T47D (cell line): ENCODE measurements at regions not wholly inside any gene's neighbourhood (a gene's known extent, or its start where the extent isn't known, plus 50 kb on each side); places are given as distances from the start of the nearest gene placed in this dataset.

Source experiments
- DNase-seq, 2 experiments: peaks; one replicate each; pipeline versions ENCODE4 v3.0.0 to v3.0.0-alpha.2; 2011 to 2012; ENCODE audit warnings: low read depth in 1 of 2, low spot score in 1 of 2
- JUND ChIP-seq: IDR thresholded peaks from 2 replicates; pipeline ENCODE4 v1.6.1; 2012; ENCODE audit warnings: low read depth
- in situ Hi-C: cut with HindIII; loops from 2 replicates; pipeline ENCODE4 v1.10.0; 2016; ENCODE audit warnings: low sequenced_read_pairs, low pct_unique_long_range_greater_than_20kb

DNA sequence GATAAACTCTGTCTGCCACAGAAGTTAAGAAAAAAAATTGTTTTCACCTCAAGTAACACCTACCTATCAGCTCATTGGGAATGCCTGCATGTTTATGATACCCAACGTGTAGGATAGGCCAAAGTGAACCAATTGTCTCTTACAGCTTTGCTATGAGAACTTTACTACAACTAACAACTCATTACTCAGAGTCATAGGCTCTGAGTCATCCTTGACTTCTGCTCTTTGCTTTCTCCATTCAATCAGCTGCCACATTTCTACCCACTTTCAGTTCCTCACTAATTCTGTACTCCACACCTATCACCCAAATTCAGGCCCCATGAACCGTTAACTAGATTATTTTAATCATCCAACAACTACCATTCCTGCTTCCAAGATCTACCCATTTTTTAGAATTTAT, 843.9 kb downstream of the TUSC7 start:
- no peak for TF ChIP-seq JUND
- in situ Hi-C loops, result no loop called here
- no peak for DNase-seq

DNA sequence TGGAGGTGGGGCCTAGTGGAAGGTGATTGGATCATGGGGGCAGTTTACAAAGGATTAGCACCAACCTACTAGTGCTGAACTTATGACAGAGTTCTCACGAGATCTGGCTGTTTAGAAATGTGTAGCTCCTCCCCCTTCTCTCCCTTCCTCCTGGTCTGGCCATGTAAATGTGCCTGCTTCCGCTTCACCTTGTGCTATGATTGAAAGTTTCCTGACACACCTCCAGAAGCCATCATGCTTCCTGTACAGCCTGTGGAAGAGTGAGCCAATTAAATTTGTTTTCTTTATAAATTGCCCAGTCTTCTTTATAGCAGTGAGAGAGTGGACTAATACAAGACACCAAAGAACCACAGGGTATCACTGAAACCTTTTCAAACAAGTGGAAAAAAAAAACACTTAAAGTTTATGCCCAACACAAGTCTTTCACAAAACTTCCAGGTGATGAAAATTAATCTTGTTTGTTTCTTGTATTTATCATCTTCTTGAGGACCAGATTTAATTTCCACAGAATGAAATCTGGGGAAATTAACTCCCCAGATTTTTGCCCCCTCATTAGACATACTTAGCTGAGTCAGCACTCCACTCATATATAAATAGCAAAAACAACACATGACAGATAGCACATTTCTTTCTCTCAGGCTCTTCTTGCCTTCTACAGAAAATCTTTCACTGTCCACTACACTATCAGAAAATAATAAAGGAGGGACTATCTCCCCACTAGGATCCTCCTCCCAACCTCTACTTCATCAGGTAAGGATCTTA, 847.2 kb downstream of the TUSC7 start:
- in situ Hi-C loops, result no loop called here
- no peak for DNase-seq
- no peak for TF ChIP-seq JUND

DNA sequence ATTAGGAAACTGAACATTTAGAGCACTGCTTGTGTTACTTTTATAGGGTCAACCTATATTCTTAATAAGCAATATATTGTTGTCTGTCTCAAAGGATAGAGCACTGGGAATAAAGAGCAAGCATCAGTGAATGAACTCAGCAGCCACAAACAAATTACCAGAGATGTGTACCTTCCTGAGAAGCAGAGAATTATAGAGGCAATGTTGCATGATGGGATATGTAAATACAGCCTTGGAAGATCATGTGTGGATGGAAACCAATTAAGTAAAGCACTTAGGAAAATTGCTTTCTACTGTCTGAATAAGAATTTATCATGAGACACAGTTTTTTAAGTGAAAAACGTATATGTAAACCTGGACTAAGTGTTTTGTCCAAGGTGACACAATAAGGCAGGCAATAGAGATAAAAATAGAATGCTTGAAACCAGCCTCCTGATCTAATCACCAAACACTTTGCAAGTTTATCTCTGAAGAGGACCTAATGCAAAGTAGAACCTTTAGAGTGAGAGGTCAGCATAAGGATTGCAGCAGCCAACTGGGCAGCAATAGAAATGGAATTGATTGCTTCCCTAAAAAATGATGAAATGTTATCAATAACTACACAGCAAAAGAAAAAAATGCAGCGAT, 848.0 kb downstream of the TUSC7 start:
- TF ChIP-seq JUND, result no peak
- no peak for DNase-seq
- in situ Hi-C loops, result no loop called here

DNA sequence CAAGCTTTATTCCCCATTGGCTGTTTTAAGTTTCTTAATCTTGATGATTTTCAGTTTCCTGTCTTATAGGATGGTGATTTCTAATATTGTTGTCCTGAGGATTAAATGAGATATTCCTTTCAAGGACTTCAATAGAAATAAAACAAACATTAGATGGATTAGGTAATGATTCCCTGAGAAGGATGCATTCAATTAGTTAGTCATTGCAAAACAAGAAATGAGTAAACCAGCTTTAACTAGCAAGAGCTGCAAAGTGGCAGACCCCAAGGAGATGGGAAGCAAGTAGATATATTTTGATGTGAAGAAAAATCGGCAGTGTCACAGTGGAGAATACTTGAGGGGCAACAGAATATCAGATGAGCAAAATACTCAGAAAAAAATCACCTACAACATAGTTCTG, 849.1 kb downstream of the TUSC7 start:
- no peak for TF ChIP-seq JUND

DNA sequence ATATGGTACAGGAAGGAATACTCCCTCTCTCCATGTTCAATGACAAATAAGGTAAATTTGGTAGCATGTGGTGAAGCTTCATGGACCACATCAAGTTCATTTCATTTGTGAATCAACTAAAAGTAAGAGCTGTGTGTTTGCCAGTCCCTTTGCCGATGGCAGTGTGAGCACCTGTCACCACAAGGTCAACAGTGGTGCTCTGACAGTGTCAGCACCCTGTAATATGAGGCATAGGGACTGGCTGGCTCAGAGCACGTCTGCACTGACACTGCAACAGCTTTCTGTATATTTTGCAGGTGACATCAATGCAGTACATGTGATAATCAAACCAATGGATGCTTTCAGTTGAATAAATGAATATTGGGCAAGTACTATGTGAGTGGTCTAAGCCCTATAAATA, 852.4 kb downstream of the TUSC7 start:
- no peak for DNase-seq
- in situ Hi-C loops, result no loop called here

More for the DNA sequence above, 849.1 kb downstream of the TUSC7 start:
- DNase-seq, result no peak
- in situ Hi-C loops, result no loop called here

DNA sequence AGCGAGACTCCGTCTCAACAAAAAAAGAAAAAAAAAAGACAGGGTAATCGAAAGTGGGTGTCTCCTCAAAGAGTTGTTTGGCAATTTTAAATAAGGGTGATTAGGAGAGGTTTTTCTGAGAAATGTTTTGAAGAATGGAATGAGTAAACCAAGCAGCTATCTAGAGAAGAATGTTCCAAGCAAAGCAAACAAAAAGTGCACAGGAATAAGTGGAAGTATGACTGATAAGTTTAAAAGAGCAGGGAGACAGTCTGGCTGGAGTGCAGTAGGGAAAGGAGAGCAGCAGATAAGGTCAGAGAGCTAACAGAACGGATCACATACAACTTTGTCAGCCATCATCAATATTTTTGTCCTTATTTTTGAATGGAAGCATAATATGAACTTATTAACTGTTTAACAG, 853.5 kb downstream of the TUSC7 start:
- in situ Hi-C loops, result no loop called here
- DNase-seq, result no peak
- TF ChIP-seq JUND, result no peak

More for the DNA sequence above, 852.4 kb downstream of the TUSC7 start:
- no peak for TF ChIP-seq JUND

DNA sequence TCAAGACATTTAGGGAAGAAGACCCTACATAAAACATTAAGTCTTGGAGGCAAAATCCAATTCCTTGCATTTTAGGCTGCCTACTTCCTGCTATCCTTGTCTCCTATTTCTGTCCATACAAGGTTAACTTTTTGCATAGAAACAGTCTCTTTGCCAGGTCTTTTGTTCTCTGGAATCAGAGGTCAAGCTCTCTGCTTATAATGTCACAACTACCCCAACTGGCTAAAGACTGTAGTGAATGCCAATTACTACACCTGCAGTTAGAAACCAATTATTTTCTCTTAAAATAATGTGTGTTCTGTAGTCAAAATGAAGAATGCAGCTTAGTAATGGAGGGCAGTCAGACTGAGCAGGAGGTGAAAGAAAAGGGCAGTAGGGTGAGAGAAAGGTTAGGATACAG, 856.2 kb downstream of the TUSC7 start:
- no peak for DNase-seq
- in situ Hi-C loops, result no loop called here
- TF ChIP-seq JUND, result no peak

DNA sequence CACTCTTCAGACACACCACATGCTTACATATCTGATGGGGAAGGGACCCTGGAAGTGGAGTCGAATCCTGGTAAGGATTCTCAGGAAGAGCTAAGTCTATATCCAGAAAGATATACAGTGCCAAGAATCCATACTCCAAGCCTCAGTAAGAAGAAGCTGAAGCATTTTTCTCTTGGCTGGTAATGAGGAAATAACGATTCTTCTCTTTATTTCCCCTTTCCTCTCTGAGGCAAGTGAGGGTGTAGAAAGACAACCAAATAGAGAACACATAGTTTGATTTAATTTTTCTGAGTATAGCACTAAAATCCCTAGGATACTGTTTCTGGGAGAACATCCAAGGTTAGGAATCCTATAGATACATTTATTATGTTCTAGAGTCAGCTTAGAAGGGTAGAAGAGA, 857.3 kb downstream of the TUSC7 start:
- in situ Hi-C loops, result no loop called here
- no peak for TF ChIP-seq JUND
- DNase-seq, result no peak

DNA sequence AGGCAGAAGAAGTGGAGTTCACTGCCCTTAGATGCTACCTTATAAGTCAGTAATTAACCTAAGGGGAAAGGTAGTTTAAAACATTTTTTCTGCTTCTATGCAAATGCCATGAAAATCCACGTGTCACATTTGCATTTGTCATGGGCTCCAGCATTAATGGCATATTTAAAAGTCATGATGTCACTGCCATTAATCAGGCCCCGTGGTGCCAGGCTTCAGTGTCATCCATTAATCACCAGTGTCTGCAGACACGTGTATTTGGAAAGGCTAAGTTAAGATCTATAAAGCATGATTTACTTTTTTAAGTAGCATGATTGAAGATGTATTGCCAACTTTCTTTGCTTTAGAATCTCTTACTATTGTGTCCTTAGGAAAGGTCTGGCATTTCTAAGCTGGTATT, 857.8 kb downstream of the TUSC7 start:
- no peak for DNase-seq
- TF ChIP-seq JUND, result no peak
- in situ Hi-C loops, result no loop called here

DNA sequence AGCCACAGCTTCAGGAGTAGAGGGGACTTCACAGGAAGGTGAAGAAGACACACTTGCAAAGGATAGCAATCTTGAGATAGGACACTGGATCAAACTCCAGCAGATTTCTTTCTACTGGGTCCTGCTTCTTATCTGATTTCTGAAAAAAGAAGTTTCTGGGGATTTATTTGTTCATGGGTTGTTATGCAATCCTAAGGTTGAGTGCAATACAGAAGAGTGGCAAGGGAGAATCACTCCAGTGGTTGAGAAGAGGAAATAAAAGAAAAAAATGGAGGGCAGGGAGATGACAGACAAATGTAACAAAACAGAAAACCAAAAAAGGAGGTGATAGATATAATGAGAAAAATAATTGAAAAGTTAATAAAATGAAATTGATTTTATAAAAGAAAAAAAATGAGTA, 858.3 kb downstream of the TUSC7 start:
- DNase-seq, result no peak
- in situ Hi-C loops, result no loop called here

DNA sequence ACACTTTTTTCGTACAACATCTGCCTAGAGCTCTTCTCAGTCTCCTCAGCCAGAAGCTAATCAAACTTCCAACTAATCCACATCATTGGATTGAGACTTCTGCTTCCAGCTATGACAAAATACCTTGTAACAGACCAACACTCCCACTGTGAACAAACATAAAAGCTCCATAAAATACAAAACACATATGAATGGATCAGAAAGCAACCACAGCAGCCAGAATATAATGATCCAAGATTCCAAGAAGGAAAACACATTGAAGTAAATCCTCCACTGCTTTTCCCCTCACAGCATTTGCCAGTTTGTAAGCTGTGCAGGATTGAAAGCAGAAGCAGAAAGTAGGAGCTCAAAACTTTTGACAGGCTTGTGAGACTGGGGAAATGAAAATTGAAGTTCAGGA, 863.2 kb downstream of the TUSC7 start:
- in situ Hi-C loops, result no loop called here
- no peak for DNase-seq
- no peak for TF ChIP-seq JUND

More for the DNA sequence above, 858.3 kb downstream of the TUSC7 start:
- TF ChIP-seq JUND, result no peak

DNA sequence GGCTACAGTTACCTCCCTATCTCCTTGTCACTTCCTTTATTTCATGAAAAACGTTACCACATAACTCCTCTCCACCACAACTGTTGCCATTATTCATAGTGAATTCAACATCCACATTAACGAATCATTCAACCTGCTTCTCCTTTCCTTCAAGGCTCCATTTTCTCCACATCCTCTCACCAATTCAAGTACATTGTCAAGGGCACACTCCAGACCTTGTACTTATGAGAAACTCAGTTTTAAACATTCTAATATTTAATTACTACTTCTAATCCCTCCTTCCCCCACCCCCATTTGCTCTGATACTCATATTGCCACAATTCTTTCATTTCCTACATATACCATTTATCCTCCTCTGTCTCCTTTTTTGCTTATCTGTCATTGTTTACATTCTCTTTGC, 871.2 kb downstream of the TUSC7 start:
- TF ChIP-seq JUND, result no peak
- in situ Hi-C loops, result no loop called here
- no peak for DNase-seq

DNA sequence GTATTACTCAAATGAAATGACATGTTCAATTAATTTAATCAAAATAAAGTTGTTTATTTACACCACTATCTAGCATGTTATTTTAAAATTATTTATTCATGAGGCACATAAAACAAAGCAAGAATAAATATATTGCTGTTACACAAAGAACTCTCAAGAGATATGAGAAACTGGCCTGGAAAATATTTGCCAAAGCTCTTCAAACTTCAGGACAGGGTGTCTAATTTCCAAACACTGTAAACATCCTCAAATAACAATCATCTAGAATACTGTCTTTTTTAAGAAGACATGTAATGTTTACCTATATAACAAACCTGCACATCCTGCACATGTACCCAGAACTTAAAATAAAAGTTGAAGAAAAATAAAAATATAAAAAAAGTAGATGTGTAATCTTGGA, 876.6 kb downstream of the TUSC7 start:
- no peak for TF ChIP-seq JUND
- in situ Hi-C loops, result no loop called here
- DNase-seq, result no peak

DNA sequence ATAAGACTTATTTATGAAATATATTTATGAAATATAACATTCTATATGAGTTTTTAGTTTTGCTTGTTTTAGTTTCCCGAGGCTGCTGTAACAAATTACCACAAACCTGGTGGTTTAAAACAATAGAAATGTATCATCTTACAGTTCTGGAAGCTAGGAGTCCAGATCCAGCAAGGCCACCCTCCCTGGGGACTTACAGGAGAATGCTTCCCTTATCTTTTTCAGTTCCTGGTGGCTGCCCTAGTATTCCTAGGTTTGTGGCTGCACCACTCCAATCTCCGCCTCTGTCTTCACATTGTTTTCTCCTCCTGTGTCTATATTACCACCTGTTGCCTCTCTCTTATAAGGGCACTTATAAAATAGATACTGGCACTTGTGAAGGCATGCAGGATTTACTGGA, 877.8 kb downstream of the TUSC7 start:
- no peak for DNase-seq
- in situ Hi-C loops, result no loop called here
- no peak for TF ChIP-seq JUND
